Activated CD4-positive, alpha-beta T cell treated with anti-CD3 and anti-CD28 coated beads for 36 hours (primary cell): ENCODE measurements at regions not wholly inside any gene's neighbourhood (a gene's known extent, or its start where the extent isn't known, plus 50 kb on each side); places are given as distances from the start of the nearest gene placed in this dataset.

ENCODE experiments used
- ATAC-seq: fragments of 200-7000 bp; cut with Tn5 transposase; one replicate; pipeline ENCODE4 v1.10.0; 2021; ENCODE audit warnings: mild to moderate bottlenecking, moderate library complexity
- CTCF ChIA-PET: fragments of 350-600 bp; sonication (Branson Sonifier 250); formaldehyde crosslinking; loops from one replicate; lab custom pipeline; 2021; ENCODE audit warnings: antibody characterized with exemption; lab: Charles Lee
- POLR2A ChIA-PET: fragments of 350-600 bp; sonication (Branson Sonifier 250); formaldehyde crosslinking; loops from one replicate; lab custom pipeline; 2021; ENCODE audit warnings: antibody characterized with exemption, inconsistent platforms; lab: Charles Lee
- DNase-seq: peaks from one replicate; pipeline ENCODE4 v3.0.0-alpha.2; 2020
- H3K27ac Mint-ChIP-seq: one replicate; pipeline ENCODE4 v1.8.0; 2021; ENCODE audit warnings: mixed read lengths
- H3K27me3 Mint-ChIP-seq: one replicate; pipeline ENCODE4 v1.8.0; 2021; ENCODE audit warnings: mixed read lengths
- H3K36me3 Mint-ChIP-seq: one replicate; pipeline ENCODE4 v1.8.0; 2021; ENCODE audit warnings: low read depth, mixed read lengths
- H3K4me1 Mint-ChIP-seq: one replicate; pipeline ENCODE4 v1.8.0; 2021; ENCODE audit warnings: mixed read lengths
- H3K4me3 Mint-ChIP-seq: one replicate; pipeline ENCODE4 v1.8.0; 2021; ENCODE audit warnings: mild to moderate bottlenecking, moderate library complexity, mixed read lengths
- H3K9me3 Mint-ChIP-seq: one replicate; pipeline ENCODE4 v1.8.0; 2021; ENCODE audit warnings: low read depth, mixed read lengths
- intact Hi-C, 2 experiments: fragments of 100-400 bp; cut with DNase I in 1 of 2; cut with micrococcal nuclease in 1 of 2; formaldehyde crosslinking; loops; one replicate each; pipeline versions ENCODE4 v1.14.2 to v1.15.1; 2022 to 2024; cut with DNase I, micrococcal nuclease

GRCh38 chr11:16685914-16686313 is 52.5 kb upstream of the C11orf58 start:
- Mint-ChIP-seq H3K27me3 (peaks cover 4% of the 10 kb centered on the region), H3K4me1 (no peaks in the 10 kb centered on the region), H3K36me3 (no peaks in the 10 kb centered on the region), H3K9me3 (peaks cover 2% of the 10 kb centered on the region), H3K27ac (no peak overlapping the region), H3K4me3 (no peak overlapping the region)
- ATAC-seq (no peak), DNase-seq (no peak)
- CTCF ChIA-PET, result no interaction called here
- POLR2A ChIA-PET, result no interaction called here
- intact Hi-C loops, result no loop called here

GRCh38 chr11:16678466-16679116 is 59.9 kb upstream of the C11orf58 start:
- DNase-seq (no peak), ATAC-seq (no peak)
- ChIA-PET CTCF (interaction anchor here (0.6 kb wide), 1 partner anchor 798 kb away, joined by 3 read pairs; no protein-coding TSS in a partner anchor), POLR2A (no interaction called here)
- no peak overlapping the region for H3K4me3 Mint-ChIP-seq
- no peaks in the 10 kb centered on the region for H3K4me1 Mint-ChIP-seq
- peaks cover 16% of the 10 kb centered on the region for H3K27me3 Mint-ChIP-seq
- H3K27ac Mint-ChIP-seq, result no peak overlapping the region
- peaks cover 2% of the 10 kb centered on the region for H3K9me3 Mint-ChIP-seq
- intact Hi-C loops, result no loop called here
- H3K36me3 Mint-ChIP-seq, result no peaks in the 10 kb centered on the region

- Mint-ChIP-seq H3K27me3 (peaks cover 11% of the 10 kb centered on the region), H3K4me3 (no peak overlapping the region), H3K9me3 (peaks cover 8% of the 10 kb centered on the region), H3K4me1 (no peaks in the 10 kb centered on the region), H3K27ac (no peak overlapping the region), H3K36me3 (no peaks in the 10 kb centered on the region)
- ATAC-seq, result no peak
- ChIA-PET CTCF (no interaction called here), POLR2A (no interaction called here)
- intact Hi-C loops, result no loop called here
- DNase-seq, result no peak
Observed at GRCh38 chr11:16669799-16670415, 68.5 kb upstream of the C11orf58 start.

GRCh38 chr11:16632295-16633200 is 105.9 kb upstream of the C11orf58 start:
- peaks cover 14% of the 10 kb centered on the region for H3K27me3 Mint-ChIP-seq
- DNase-seq (no peak), ATAC-seq (no peak)
- peaks cover 13% of the 10 kb centered on the region for H3K9me3 Mint-ChIP-seq
- CTCF ChIA-PET, result interaction anchor here (2.1 kb wide), 1 partner anchor 19 kb away, joined by 7 read pairs; no protein-coding TSS in a partner anchor
- intact Hi-C loops, result no loop called here
- H3K4me1 Mint-ChIP-seq, result no peaks in the 10 kb centered on the region
- no peak overlapping the region for H3K4me3 Mint-ChIP-seq
- H3K36me3 Mint-ChIP-seq, result no peaks in the 10 kb centered on the region
- POLR2A ChIA-PET, result interaction anchor here (0.6 kb wide), 1 partner anchor 512 kb away, joined by 3 read pairs; no protein-coding TSS in a partner anchor
- no peak overlapping the region for H3K27ac Mint-ChIP-seq

DNA sequence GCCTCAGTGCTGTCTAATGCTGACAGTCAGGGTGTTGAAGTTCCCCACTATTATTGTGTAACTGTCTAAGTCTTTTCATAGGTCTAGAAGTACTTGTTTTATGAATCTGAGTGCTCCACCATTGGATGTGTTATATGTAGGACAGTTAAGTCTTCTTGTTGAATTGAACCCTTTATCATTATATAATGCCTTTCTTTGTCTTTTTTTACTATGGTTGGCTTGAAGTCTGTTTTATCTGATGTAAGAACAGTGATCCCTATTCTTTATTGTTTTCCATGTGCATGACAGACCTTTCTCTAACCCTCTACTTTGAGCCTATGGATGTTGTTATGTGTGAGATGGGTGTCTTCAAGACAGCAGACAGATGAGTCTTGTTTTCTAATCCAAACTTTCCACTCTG is 107.8 kb upstream of the C11orf58 start:
- H3K9me3 Mint-ChIP-seq, result peaks cover 6% of the 10 kb centered on the region
- H3K36me3 Mint-ChIP-seq, result no peaks in the 10 kb centered on the region
- DNase-seq (no peak), ATAC-seq (no peak)
- H3K4me3 Mint-ChIP-seq, result no peak overlapping the region
- POLR2A ChIA-PET, result no interaction called here
- peaks cover 14% of the 10 kb centered on the region for H3K27me3 Mint-ChIP-seq
- H3K4me1 Mint-ChIP-seq, result no peaks in the 10 kb centered on the region
- H3K27ac Mint-ChIP-seq, result no peak overlapping the region
- CTCF ChIA-PET, result no interaction called here
- intact Hi-C loops, result no loop called here

- DNase-seq (no peak), ATAC-seq (no peak)
- POLR2A ChIA-PET, result no interaction called here
- Mint-ChIP-seq H3K36me3 (no peaks in the 10 kb centered on the region), H3K27me3 (peaks cover 22% of the 10 kb centered on the region), H3K4me1 (peaks cover 8% of the 10 kb centered on the region), H3K9me3 (no peaks in the 10 kb centered on the region), H3K27ac (no peak overlapping the region), H3K4me3 (no peak overlapping the region)
- intact Hi-C loops, result no loop called here
- CTCF ChIA-PET, result no interaction called here
Observed at GRCh38 chr11:16618431-16618830, 120.0 kb upstream of the C11orf58 start.

- H3K4me3 Mint-ChIP-seq, result no peak overlapping the region
- POLR2A ChIA-PET, result no interaction called here
- intact Hi-C loops, result no loop called here
- H3K27ac Mint-ChIP-seq, result no peak overlapping the region
- DNase-seq (no peak), ATAC-seq (no peak)
- H3K27me3 Mint-ChIP-seq, result peaks cover 48% of the 10 kb centered on the region
- CTCF ChIA-PET, result interaction anchor here (3.3 kb wide), 1 partner anchor 10 kb away, joined by 20 read pairs; no protein-coding TSS in a partner anchor
- H3K4me1 Mint-ChIP-seq, result peaks cover 22% of the 10 kb centered on the region
- H3K9me3 Mint-ChIP-seq, result no peaks in the 10 kb centered on the region
- no peaks in the 10 kb centered on the region for H3K36me3 Mint-ChIP-seq
Observed at GRCh38 chr11:16615480-16615879, 123.0 kb upstream of the C11orf58 start.

GRCh38 chr11:16613512-16614381 is 124.7 kb upstream of the C11orf58 start:
- ChIA-PET POLR2A (no interaction called here), CTCF (interaction anchor here (0.5 to 3.3 kb wide), 26 partner anchors 8 to 1326 kb away, joined by 3 to 20 read pairs (median 4); no protein-coding TSS in a partner anchor)
- DNase-seq (peak; percentile 87), ATAC-seq (peak; percentile 97)
- intact Hi-C loops, result loop anchor here (1.0 to 5.0 kb wide), 9 partner anchors 7 to 1286 kb away; no protein-coding TSS in a partner anchor
- Mint-ChIP-seq H3K27ac (no peak overlapping the region), H3K4me1 (peaks cover 22% of the 10 kb centered on the region), H3K27me3 (peaks cover 48% of the 10 kb centered on the region), H3K36me3 (no peaks in the 10 kb centered on the region), H3K9me3 (no peaks in the 10 kb centered on the region), H3K4me3 (peak overlapping the region; percentile 62)

DNA sequence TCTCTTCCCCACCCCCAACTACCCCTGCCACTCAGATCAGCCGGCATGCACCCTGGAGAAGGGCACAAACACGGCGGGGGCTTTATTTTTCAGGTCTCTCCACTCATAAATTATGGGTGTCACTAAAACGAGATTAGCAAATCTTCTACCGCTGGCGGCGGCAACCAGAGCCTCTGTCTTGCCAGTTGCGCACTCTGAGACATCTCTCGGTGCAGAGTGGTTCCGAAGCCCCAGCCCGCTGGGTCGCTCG is 125.3 kb upstream of the C11orf58 start:
- H3K27ac Mint-ChIP-seq, result no peak overlapping the region
- H3K9me3 Mint-ChIP-seq, result no peaks in the 10 kb centered on the region
- peaks cover 22% of the 10 kb centered on the region for H3K4me1 Mint-ChIP-seq
- CTCF ChIA-PET, result interaction anchor here (0.5 to 3.3 kb wide), 15 partner anchors 8 to 1286 kb away, joined by 3 to 20 read pairs (median 5); no protein-coding TSS in a partner anchor
- DNase-seq (no peak), ATAC-seq (peak; percentile 11)
- peaks cover 44% of the 10 kb centered on the region for H3K27me3 Mint-ChIP-seq
- peak overlapping the region; percentile 62 for H3K4me3 Mint-ChIP-seq
- intact Hi-C loops, result loop anchor here (1.0 to 5.0 kb wide), 8 partner anchors 671 to 1286 kb away; no protein-coding TSS in a partner anchor
- POLR2A ChIA-PET, result no interaction called here
- H3K36me3 Mint-ChIP-seq, result no peaks in the 10 kb centered on the region

- H3K27me3 Mint-ChIP-seq, result peaks cover 44% of the 10 kb centered on the region
- H3K27ac Mint-ChIP-seq, result no peak overlapping the region
- H3K36me3 Mint-ChIP-seq, result no peaks in the 10 kb centered on the region
- ChIA-PET POLR2A (no interaction called here), CTCF (interaction anchor here (0.5 to 3.3 kb wide), 9 partner anchors 7 to 1285 kb away, joined by 3 to 20 read pairs (median 6); no protein-coding TSS in a partner anchor)
- intact Hi-C loops, result loop anchor here (1.0 to 5.0 kb wide), 8 partner anchors 670 to 1285 kb away; no protein-coding TSS in a partner anchor
- no peaks in the 10 kb centered on the region for H3K9me3 Mint-ChIP-seq
- ATAC-seq (no peak), DNase-seq (no peak)
- H3K4me1 Mint-ChIP-seq, result peaks cover 22% of the 10 kb centered on the region
- H3K4me3 Mint-ChIP-seq, result peak overlapping the region; percentile 62
Observed at GRCh38 chr11:16612566-16613261, 125.7 kb upstream of the C11orf58 start.
